ENCODE measurements at regions not wholly inside any gene's neighbourhood (a gene's known extent, or its start where the extent isn't known, plus 50 kb on each side); places are given as distances from the start of the nearest gene placed in this dataset.
A peak's percentile ranks its signal among the peaks of the same experiment; 100 is the strongest.
"Not testable (repeated sequence)": the region's sequence is repeated elsewhere in the genome, so short reads cannot be mapped to it uniquely, and the experiment has no call there.

- no peak for DNase-seq (ENCODE audit: low read depth in 2 of 2)
These were observed 422.5 kb upstream of the RGS17 start for GRCh38 chr6:153553627-153554026.

GRCh38 chr6:153539602-153540001, 408.5 kb upstream of the RGS17 start:
- no peak for DNase-seq (ENCODE audit: low read depth in 2 of 2)

- DNase-seq (ENCODE audit: low read depth in 2 of 2), result no peak
These were observed 407.4 kb upstream of the RGS17 start for GRCh38 chr6:153538491-153538890.

- DNase-seq (ENCODE audit: low read depth in 2 of 2), result no peak
These were observed 406.3 kb upstream of the RGS17 start for GRCh38 chr6:153537422-153537821.

- no peak for DNase-seq (ENCODE audit: low read depth in 2 of 2)
These were observed 395.4 kb upstream of the RGS17 start for GRCh38 chr6:153526479-153526878.

- no peak for DNase-seq (ENCODE audit: low read depth in 2 of 2)
These were observed 394.9 kb upstream of the RGS17 start for GRCh38 chr6:153525998-153526397.

- no peak for DNase-seq (ENCODE audit: low read depth in 2 of 2)
These were observed 392.3 kb upstream of the RGS17 start for GRCh38 chr6:153523390-153523789.

- DNase-seq (ENCODE audit: low read depth in 2 of 2), result peak in 1 of 2 donors; percentile 0
These were observed 380.9 kb upstream of the RGS17 start for GRCh38 chr6:153511896-153512496.

GRCh38 chr6:153503810-153504209, 372.7 kb upstream of the RGS17 start:
- no peak for DNase-seq (ENCODE audit: low read depth in 2 of 2)

GRCh38 chr6:153493501-153493900, 362.4 kb upstream of the RGS17 start:
- no peak for DNase-seq (ENCODE audit: low read depth in 2 of 2)

GRCh38 chr6:153489479-153489878, 358.4 kb upstream of the RGS17 start:
- no peak for DNase-seq (ENCODE audit: low read depth in 2 of 2)

GRCh38 chr6:153488267-153488666, 357.2 kb upstream of the RGS17 start:
- DNase-seq (ENCODE audit: low read depth in 2 of 2), result no peak

- DNase-seq (ENCODE audit: low read depth in 2 of 2), result no peak
These were observed 354.0 kb upstream of the RGS17 start for GRCh38 chr6:153485072-153485471.

- no peak for DNase-seq (ENCODE audit: low read depth in 2 of 2)
These were observed 353.0 kb upstream of the RGS17 start for GRCh38 chr6:153484056-153484455.

- no peak for DNase-seq (ENCODE audit: low read depth in 2 of 2)
These were observed 345.2 kb upstream of the RGS17 start for GRCh38 chr6:153476243-153476642.

- DNase-seq (ENCODE audit: low read depth in 2 of 2), result no peak
These were observed 334.0 kb upstream of the RGS17 start for GRCh38 chr6:153465050-153465449.

GRCh38 chr6:153449279-153449678, 318.2 kb upstream of the RGS17 start:
- DNase-seq (ENCODE audit: low read depth in 2 of 2), result no peak

GRCh38 chr6:153442749-153443148, 311.7 kb upstream of the RGS17 start:
- not testable (repeated sequence) for DNase-seq (ENCODE audit: low read depth in 2 of 2)

- no peak for DNase-seq (ENCODE audit: low read depth in 2 of 2)
These were observed 311.0 kb upstream of the RGS17 start for GRCh38 chr6:153442096-153442495.

GRCh38 chr6:153437193-153437592, 306.1 kb upstream of the RGS17 start:
- no peak for DNase-seq (ENCODE audit: low read depth in 2 of 2)

- DNase-seq (ENCODE audit: low read depth in 2 of 2), result no peak
These were observed 305.3 kb upstream of the RGS17 start for GRCh38 chr6:153436351-153436750.

- no peak for DNase-seq (ENCODE audit: low read depth in 2 of 2)
These were observed 304.7 kb upstream of the RGS17 start for GRCh38 chr6:153435787-153436186.

- no peak for DNase-seq (ENCODE audit: low read depth in 2 of 2)
These were observed 294.5 kb upstream of the RGS17 start for GRCh38 chr6:153425536-153425935.

GRCh38 chr6:153424719-153425400, 293.8 kb upstream of the RGS17 start:
- DNase-seq (ENCODE audit: low read depth in 2 of 2), result no peak
